ENCODE measurements at regions not wholly inside any gene's neighbourhood (a gene's known extent, or its start where the extent isn't known, plus 50 kb on each side); places are given as distances from the start of the nearest gene placed in this dataset.

DNA sequence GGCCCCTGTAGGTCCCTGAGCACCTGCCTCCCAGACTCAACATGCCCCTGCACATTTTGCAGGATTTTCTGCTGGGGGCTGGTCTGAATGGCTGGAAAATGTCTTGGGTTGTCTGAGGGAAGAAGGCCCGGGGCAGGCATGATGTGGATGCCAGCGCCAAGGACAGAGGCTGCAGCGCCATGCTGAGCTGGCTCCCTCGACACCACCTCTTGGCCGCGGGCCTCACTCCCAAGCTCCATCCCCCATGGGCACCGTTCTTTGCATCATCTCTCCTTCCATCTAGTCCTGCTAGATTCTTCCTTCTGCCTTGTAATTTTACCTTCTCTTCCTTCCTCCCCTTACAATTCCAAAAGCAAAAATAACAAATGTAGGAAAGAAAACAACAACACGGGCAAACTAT lies 70.6 kb downstream of the ZIC5 start:
- Mint-ChIP-seq H3K36me3 (no peaks in the 10 kb centered on the region), H3K4me3 (no peak overlapping the region), H3K27me3 (peaks cover 44% of the 10 kb centered on the region), H3K4me1 (ENCODE audit: unreplicated experiment) (peaks cover 31% of the 10 kb centered on the region), H3K9me3 (no peaks in the 10 kb centered on the region), H3K27ac (no peak overlapping the region)
- TF ChIP-seq CTCF (conservative IDR thresholded peaks at IDR 0.05), result no peak
- DNase-seq (ENCODE audit: extremely low spot score, unreplicated experiment), result no peak

DNA sequence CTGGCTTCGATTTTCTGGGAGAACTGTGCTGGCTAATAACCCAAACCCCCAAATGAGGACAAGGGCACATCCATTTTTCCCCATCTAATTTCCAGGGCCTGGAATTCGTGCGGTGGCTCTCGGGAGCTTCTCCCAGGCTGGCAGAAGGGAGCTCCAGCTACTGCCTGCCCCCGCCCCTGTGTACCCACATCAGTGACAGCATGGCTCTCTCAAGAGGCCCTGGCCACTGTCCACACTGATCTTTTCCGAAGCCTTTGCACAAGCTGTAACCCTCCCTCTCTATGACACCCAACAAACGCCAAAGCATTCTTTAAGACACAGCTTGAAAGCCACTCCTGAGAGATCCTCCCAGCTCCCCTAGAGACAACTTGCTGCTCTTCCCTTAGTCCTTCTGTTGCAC lies 73.1 kb downstream of the ZIC5 start:
- Mint-ChIP-seq H3K4me1 (ENCODE audit: unreplicated experiment) (peaks cover 15% of the 10 kb centered on the region), H3K27me3 (peaks cover 67% of the 10 kb centered on the region), H3K36me3 (no peaks in the 10 kb centered on the region), H3K9me3 (no peaks in the 10 kb centered on the region), H3K4me3 (no peak overlapping the region), H3K27ac (no peak overlapping the region)
- DNase-seq (ENCODE audit: extremely low spot score, unreplicated experiment), result no peak
- TF ChIP-seq CTCF (conservative IDR thresholded peaks at IDR 0.05), result no peak

- Mint-ChIP-seq H3K4me1 (ENCODE audit: unreplicated experiment) (peaks cover 11% of the 10 kb centered on the region), H3K9me3 (no peaks in the 10 kb centered on the region), H3K36me3 (peaks cover 3% of the 10 kb centered on the region), H3K4me3 (peak overlapping the region; percentile 54), H3K27ac (no peak overlapping the region), H3K27me3 (peaks cover 76% of the 10 kb centered on the region)
- no peak for DNase-seq (ENCODE audit: extremely low spot score, unreplicated experiment)
- no peak for TF ChIP-seq CTCF (conservative IDR thresholded peaks at IDR 0.05)
These were observed 74.5 kb downstream of the ZIC5 start for GRCh38 chr13:99897076-99897440.

GRCh38 chr13:99896369-99897075 lies 75.0 kb downstream of the ZIC5 start:
- Mint-ChIP-seq H3K4me3 (peak overlapping the region; percentile 54), H3K9me3 (no peaks in the 10 kb centered on the region), H3K27ac (no peak overlapping the region), H3K36me3 (peaks cover 3% of the 10 kb centered on the region), H3K27me3 (peaks cover 77% of the 10 kb centered on the region), H3K4me1 (ENCODE audit: unreplicated experiment) (peaks cover 13% of the 10 kb centered on the region)
- DNase-seq (ENCODE audit: extremely low spot score, unreplicated experiment), result peak; percentile 10
- no peak for TF ChIP-seq CTCF (conservative IDR thresholded peaks at IDR 0.05)

GRCh38 chr13:99895444-99896368 lies 75.9 kb downstream of the ZIC5 start:
- Mint-ChIP-seq H3K27me3 (peaks cover 84% of the 10 kb centered on the region), H3K36me3 (peaks cover 3% of the 10 kb centered on the region), H3K4me3 (peak overlapping the region; percentile 75), H3K4me1 (ENCODE audit: unreplicated experiment) (peaks cover 14% of the 10 kb centered on the region), H3K9me3 (no peaks in the 10 kb centered on the region), H3K27ac (peak overlapping the region; percentile 23)
- no peak for TF ChIP-seq CTCF (conservative IDR thresholded peaks at IDR 0.05)
- no peak for DNase-seq (ENCODE audit: extremely low spot score, unreplicated experiment)
